ENCODE measurements at regions not wholly inside any gene's neighbourhood (a gene's known extent, or its start where the extent isn't known, plus 50 kb on each side); places are given as distances from the start of the nearest gene placed in this dataset.
A peak's percentile ranks its signal among the peaks of the same experiment; 100 is the strongest.
"Not testable (repeated sequence)": the region's sequence is repeated elsewhere in the genome, so short reads cannot be mapped to it uniquely, and the experiment has no call there.

GRCh38 chr9:26789959-26790358 is 102.6 kb downstream of the CAAP1 start:
- DNase-seq, result no peak

- DNase-seq, result no peak
Measured at GRCh38 chr9:26786564-26786963, 106.0 kb downstream of the CAAP1 start.

GRCh38 chr9:26782899-26783298 is 109.7 kb downstream of the CAAP1 start:
- no peak for DNase-seq

- no peak for DNase-seq
Measured at GRCh38 chr9:26781906-26782305, 110.7 kb downstream of the CAAP1 start.

- not testable (repeated sequence) for DNase-seq
Measured at GRCh38 chr9:26780307-26780706, 112.3 kb downstream of the CAAP1 start.

- no peak for DNase-seq
Measured at GRCh38 chr9:26779062-26779461, 113.5 kb downstream of the CAAP1 start.

DNA sequence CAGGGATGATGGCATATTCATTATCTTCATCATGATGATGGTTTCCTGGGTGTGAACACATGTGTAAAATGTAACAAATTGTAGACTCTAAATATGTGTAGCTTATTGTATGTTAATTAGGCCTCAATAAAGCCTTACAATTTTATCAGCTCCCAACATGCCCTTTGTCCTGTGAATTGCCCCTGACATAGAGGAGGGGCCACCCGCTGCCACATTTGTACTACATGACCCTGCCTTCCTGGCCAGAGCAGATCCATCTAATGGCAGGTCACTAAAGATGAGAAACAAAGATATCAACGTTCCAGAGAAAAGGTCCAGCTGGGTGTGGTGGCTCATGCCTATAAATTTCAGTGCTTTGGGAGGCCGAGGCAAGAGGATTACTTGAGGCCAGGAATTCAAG is 117.2 kb downstream of the CAAP1 start:
- DNase-seq, result no peak

GRCh38 chr9:26773056-26773455 is 119.5 kb downstream of the CAAP1 start:
- DNase-seq, result no peak

DNA sequence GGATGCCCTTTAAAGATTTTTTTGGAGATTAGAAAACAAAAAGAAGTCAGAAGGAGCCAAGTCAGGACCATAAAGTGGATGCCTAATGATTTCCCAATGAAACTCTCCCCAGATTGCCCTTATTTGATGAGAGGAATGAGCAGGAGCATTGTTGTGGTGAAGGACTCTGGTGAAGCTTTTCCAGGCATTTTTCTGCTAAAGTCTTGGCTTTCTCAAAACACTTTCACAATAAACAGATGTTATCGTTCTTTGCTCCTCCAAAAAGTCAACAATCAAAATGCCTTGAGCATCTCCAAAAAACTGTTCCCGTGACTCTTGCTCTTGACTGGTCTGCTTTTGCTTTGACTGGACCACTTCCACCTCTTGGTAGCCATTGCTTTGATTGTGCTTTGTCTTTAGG is 121.8 kb downstream of the CAAP1 start:
- DNase-seq, result no peak

DNA sequence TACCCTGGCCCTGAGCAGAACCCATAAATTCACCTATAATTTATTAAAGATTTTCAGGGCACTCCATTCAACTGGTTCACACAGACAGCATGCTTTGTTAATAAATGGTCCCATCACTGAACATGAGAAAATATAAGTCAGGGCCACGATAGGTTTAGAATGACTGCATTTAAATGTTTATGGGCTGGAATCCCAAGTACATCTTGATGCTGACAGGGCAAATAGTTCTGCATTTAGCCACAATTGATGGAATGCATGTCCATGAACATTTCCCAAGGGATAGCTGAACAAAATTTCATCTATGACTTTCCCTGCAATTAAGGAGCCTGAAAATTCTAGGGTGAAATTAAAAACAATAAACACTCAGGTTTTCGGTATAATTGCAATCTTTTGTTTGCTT is 124.5 kb downstream of the CAAP1 start:
- no peak for DNase-seq

GRCh38 chr9:26760675-26761074 is 131.9 kb downstream of the CAAP1 start:
- DNase-seq, result no peak

GRCh38 chr9:26758655-26759054 is 133.9 kb downstream of the CAAP1 start:
- no peak for DNase-seq

DNA sequence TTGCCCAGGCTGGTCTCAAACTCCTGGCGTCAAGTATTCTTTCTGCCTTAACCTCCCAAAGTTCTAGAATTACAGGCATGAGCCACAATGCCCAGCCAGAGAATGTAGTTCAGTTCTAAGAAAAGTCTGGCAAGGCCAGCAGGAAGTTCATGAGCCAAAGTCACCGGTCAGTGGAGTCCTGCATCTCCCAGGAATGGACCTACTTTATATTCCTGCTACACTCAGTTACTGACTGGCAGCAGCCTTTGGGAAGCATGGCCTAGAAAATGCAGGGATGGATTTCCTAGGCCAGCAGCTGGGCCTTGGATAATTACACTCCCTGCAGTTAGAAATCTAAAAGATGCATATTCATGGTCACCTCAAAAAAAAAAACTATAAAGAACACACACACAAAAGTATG is 135.7 kb downstream of the CAAP1 start:
- DNase-seq, result no peak

DNA sequence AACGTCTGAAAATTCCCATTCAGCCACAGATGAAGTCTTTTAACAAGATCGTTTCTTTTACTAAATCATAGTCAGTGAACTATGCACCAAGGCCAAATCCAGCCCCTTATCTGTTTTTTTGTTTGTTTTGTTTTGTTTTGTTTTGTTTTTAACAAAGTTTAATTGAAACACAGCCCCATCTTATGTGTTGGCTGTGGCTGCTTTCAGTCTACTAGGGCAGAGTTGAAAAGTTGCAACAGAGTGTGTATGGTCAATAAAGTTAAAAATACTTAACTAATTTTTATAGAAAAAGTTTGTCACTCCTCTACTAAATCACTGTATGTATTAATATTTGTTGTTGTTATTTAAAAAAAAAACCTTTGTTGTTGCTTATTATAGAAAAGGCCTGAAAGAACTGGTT is 137.1 kb downstream of the CAAP1 start:
- no peak for DNase-seq

DNA sequence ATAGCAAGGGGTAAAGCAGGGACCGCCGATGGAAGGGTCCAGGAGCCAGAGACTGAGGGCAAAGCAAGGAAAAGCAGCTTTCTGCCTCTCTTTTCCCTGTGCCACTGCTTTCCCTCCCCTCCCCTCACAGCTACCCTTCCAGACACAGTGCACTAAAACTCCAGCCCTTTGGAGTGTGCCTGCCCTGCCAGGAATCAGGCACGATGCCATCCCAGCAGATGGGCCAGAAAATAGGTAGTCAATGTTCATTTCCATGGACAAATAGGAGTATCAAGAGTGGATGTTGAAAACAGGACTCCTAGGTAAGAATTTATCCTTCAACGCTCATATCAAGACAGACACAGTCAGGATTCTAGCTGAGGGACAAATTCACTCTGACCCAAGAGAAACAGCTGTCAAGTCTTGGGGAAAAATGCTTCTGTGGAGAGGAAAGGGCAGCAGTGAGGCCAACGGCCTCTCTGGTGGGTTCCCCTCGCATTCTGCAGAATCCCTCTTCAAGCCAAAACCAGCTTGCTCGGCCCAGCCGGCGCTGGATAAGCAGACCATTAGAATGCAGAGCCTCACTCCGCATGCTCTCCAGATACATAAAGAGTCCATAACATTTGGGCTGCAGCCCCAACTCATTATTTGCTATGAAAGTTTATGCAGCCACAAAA is 138.0 kb downstream of the CAAP1 start:
- no peak for DNase-seq

DNA sequence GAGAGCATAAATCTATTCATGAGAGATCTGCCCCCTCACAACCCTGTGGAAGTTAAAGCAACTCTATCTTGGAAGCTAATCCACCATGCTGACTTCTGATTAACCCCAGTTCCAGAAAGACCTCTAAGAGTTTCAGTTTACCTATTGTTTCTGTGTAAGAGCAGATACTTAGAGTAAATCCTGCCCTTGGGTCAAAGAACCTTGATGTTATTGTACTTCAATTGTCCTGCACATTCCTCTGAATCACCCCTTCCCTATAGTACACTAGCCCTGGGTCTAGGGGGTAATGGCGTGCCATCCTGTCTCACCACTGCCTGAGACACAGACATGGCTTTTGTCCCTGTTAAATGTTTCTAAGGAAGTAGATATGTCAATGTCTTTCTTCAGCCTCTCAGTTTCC is 138.6 kb downstream of the CAAP1 start:
- no peak for DNase-seq

DNA sequence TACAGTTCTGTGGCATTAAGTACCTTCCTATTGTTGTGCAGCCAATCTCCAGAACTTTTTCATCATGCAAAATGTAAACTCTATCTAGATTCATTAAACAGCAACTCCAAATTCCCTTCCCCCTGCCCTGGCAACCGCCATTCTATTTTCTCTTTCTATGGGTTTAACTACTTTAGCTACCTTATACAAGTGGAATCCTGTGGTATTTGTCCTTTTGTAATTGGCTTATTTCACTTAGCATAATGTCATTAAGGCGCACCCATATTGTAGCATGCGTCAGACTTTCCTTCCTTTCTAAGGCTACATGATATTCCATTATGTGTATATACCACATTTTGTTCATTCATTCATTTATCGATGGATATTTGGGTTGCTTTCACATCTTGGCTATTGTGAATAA is 142.4 kb downstream of the CAAP1 start:
- DNase-seq, result no peak

DNA sequence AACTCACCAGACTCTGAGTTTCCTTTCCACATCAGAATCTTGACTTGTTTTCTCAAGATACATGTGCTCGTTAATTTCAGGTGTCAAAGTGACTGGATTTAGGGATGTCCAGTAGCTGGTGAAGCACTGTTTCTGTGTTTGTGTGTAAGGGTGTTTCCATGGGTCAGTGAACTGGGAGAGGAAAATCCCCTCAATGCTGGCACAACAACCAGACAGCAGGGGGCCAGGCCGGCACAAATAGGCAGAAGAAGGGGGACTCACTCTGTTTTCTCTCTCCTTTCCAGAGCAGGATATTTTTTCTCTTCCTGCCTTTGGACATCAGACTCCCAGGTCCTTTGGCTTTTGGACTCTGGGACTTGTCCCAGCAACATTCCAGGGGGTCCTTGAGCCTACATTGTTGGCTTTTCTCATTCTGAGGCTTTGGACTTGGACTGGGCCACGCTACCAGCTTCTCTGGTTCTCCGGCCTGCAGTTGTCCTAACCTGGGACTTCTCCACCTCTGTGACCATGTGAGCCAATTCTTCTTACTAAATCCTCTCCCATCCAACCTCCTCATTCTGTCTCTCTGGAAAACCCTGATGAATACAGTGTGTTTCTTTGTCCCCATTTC is 144.0 kb downstream of the CAAP1 start:
- no peak for DNase-seq

DNA sequence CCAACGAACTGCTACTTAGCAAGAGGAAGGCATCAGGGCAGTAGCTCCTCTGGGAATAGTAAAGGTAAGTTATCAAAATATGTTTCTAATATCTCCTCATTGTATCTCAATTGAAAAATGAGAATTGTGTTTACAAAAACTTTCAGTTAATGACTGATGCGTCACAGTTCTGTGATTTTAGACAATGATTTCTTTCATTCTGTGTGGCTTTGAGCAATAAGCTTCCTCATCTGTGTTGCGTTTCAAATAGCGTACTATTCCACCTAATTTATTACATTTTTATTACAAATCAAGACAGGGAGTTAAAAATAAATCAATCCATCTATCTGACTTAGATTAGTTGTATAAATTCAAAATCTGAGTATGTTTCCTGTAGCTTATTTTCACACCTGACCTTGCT is 145.0 kb downstream of the CAAP1 start:
- no peak for DNase-seq

DNA sequence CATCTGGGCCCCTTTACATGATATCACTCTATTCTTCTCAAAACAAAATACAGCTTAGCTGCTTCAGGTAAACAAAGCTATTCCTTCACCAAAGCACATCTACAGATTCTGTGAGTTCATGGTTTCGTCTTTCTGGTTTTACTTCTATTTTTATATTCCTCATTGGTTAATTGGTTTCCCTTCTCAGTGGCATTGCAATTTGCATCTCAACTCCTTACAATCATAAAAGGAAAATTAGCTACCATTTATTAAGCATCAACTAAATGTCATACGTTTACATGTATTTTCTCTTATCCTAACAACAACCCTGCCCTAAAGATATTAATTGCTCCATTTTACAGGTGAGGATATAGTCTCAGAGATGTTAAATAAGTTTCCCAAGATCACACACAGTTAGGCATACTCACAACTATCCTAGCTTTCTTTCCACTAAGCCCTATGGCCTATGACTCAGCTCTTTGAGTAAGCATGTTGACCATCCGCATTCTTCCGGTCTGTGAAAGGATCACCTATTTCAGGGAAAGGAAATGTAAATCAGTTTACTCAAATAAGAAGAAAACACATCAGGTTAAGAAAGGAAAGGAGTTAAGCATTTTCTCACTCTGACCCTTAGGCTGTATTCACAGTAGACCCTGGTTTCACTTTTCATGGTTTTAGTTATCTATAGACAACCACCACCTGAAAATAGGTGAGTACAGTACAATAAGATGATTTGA is 146.1 kb downstream of the CAAP1 start:
- DNase-seq, result no peak

DNA sequence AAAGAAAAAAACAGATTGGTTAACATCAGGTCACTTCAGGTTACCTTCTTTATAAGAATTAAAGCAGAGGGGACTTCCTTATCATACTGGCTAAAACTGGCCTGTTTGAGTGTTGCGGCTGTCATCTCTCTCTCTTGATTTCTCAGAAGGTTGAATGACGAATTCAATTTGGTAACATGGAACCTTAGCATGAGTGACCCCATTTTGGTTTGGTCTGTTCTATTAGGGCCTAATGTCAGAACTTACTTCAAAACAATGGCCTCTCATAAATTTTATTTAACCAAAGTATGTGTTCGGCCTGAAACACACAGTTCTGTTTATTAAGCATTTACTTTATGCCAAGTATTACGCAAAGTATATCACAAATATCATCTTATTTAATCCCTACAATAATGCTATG is 147.5 kb downstream of the CAAP1 start:
- DNase-seq, result no peak

- peak in 1 of 2 donors; percentile 13 for DNase-seq
Measured at GRCh38 chr9:26744191-26744965, 148.2 kb downstream of the CAAP1 start.

DNA sequence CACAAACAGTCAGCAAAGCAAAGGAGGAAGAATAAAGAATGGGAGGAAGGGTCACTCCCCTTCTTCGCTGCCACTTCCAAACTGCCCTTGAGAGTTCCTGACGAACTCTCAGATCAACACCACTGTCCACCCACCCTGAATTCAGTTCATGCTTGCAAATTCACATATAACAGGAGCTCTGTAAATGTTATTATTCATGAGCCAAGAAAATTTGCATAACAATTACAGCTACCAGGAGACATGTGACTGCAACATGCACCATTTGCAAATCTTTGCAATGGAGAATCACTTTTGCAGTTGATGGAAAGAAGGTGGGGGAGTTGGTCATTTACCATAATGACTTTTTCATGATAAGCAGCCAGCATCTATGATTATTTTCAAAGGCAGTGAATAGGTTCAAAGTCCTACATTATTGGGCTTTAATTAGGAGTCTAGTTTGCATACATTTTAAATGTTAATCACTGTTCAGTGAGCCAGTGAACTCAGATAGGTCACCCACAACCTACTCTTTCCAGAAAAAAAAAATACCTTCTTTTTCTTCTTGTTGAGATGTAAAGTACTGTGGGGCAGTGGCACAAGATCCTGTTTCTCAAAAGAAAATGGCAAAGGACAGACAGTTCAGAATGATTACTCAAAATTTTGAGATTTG is 149.7 kb downstream of the CAAP1 start:
- no peak for DNase-seq

Data from CD4-positive, alpha-beta T cell treated with Interleukin-1 beta for 1 hour (primary cell).